ENCODE measurements at regions not wholly inside any gene's neighbourhood (a gene's known extent, or its start where the extent isn't known, plus 50 kb on each side); places are given as distances from the start of the nearest gene placed in this dataset.

- no peaks in the 10 kb centered on the region for H3K79me2 ChIP-seq (ENCODE audit: control insufficient read depth, insufficient read depth, low read length)
- SMC1A ChIA-PET (ENCODE audit: uncharacterized antibody, unreplicated experiment), result interaction anchor here (0.7 to 1.4 kb wide), 3 partner anchors 20 to 251 kb away, joined by 3 to 4 read pairs (median 3); no protein-coding TSS in a partner anchor
- no peaks in the 10 kb centered on the region for H3K36me3 ChIP-seq (ENCODE audit: control insufficient read depth in 2 of 2, insufficient read depth in 2 of 2, low read length in 1 of 2)
- FAIRE-seq (no peak), DNase-seq (ENCODE audit: low read depth, low spot score) (no peak), ATAC-seq (no peak)
- no peaks in the 10 kb centered on the region for H3K27me3 ChIP-seq (replicated peaks in 1 of 2; ENCODE audit: control insufficient read depth in 2 of 2, insufficient read depth in 2 of 2, low read length in 1 of 2)
- intact Hi-C loops (cut with micrococcal nuclease; ENCODE audit: unreplicated experiment), result loop anchor here (5.0 to 10.0 kb wide), 4 partner anchors 466 to 1923 kb away; no protein-coding TSS in a partner anchor
- CTCF ChIA-PET, result no interaction called here
- no TSS peak for BruUV-seq (replicated peaks)
- H3K4me2 ChIP-seq (ENCODE audit: control insufficient read depth, insufficient read depth), result no peak overlapping the region
- POLR2A ChIA-PET, result no interaction called here
- H4K20me1 ChIP-seq (ENCODE audit: control insufficient read depth, insufficient read depth), result no peaks in the 10 kb centered on the region
- no peak overlapping the region for H3K9ac ChIP-seq (ENCODE audit: control insufficient read depth, insufficient read depth, low read length)
- 22% methylated on average over 3 of the region's 3 CpGs for WGBS (ENCODE audit: insufficient coverage, insufficient replicate concordance, low lambda C conversion rate, missing lambda C conversion rate)
- RAD21 ChIA-PET (ENCODE audit: unreplicated experiment), result interaction anchor here (1.4 kb wide), 1 partner anchor 250 kb away, joined by 3 read pairs; no protein-coding TSS in a partner anchor
- in situ Hi-C loops (cut with MboI), result loop anchor here (5.0 to 25.0 kb wide), 4 partner anchors 263 to 1553 kb away; partner anchors contain the start of gene JAG1
- H3K4me1 ChIP-seq (ENCODE audit: control insufficient read depth, insufficient read depth, low read length), result no peaks in the 10 kb centered on the region
- no peak overlapping the region for H2AFZ ChIP-seq (ENCODE audit: control insufficient read depth, low read depth, low read length)
- H3K4me3 ChIP-seq, result no peak overlapping the region
- no peaks in the 10 kb centered on the region for H3K9me3 ChIP-seq (replicated peaks; ENCODE audit: control insufficient read depth, insufficient read depth, low read length)
- H3K27ac ChIP-seq (ENCODE audit: control insufficient read depth, insufficient read depth), result no peak overlapping the region
- TF ChIP-seq CHD1 (IDR thresholded peaks at IDR 0.05; ENCODE audit: low read depth, low read length), result no peak
- no peak for TF ChIP-seq RAD51 (IDR thresholded peaks at IDR 0.05)
- no peak for TF ChIP-seq E2F8 (IDR thresholded peaks at IDR 0.05; ENCODE audit: low read depth, partially characterized antibody)
- no peak for TF ChIP-seq IKZF1 (conservative IDR thresholded peaks at IDR 0.05)
- no peak for TF ChIP-seq SPI1 (IDR thresholded peaks at IDR 0.05; ENCODE audit: borderline replicate concordance, insufficient read depth, low read depth, low read length)
- no peak for TF ChIP-seq TARDBP (IDR thresholded peaks at IDR 0.05; ENCODE audit: borderline replicate concordance)
- TF ChIP-seq PML (IDR thresholded peaks at IDR 0.05; ENCODE audit: low read length), result no peak
- no peak for TF ChIP-seq BHLHE40 (IDR thresholded peaks at IDR 0.05; ENCODE audit: borderline replicate concordance in 1 of 2, low read depth in 2 of 2, low read length in 1 of 2)
- TF ChIP-seq ZNF207 (IDR thresholded peaks at IDR 0.05; ENCODE audit: borderline replicate concordance), result no peak
- TF ChIP-seq CREB1 (IDR thresholded peaks at IDR 0.05; ENCODE audit: low read depth), result no peak
- no peak for TF ChIP-seq ZNF384 (IDR thresholded peaks at IDR 0.05; ENCODE audit: borderline replicate concordance, low read depth, low read length)
- TF ChIP-seq SKIL (IDR thresholded peaks at IDR 0.05; ENCODE audit: low read depth, poor library complexity, severe bottlenecking), result no peak
- TF ChIP-seq ZBTB40 (IDR thresholded peaks at IDR 0.05; ENCODE audit: borderline replicate concordance), result no peak
- TF ChIP-seq ETV6 (conservative IDR thresholded peaks at IDR 0.05 in 1 of 2, IDR thresholded peaks at IDR 0.05 in 1 of 2; ENCODE audit: borderline replicate concordance in 1 of 2, low read depth in 1 of 2), result no peak
- TF ChIP-seq RBBP5 (conservative IDR thresholded peaks at IDR 0.05), result no peak
- TF ChIP-seq NFYB (IDR thresholded peaks at IDR 0.05; ENCODE audit: insufficient read depth, low read depth, low read length), result no peak
Measured at GRCh38 chr20:11540558-11540957, 377.1 kb upstream of the BTBD3 start.

Measured in GM12878 (cell line).